ENCODE measurements at regions not wholly inside any gene's neighbourhood (a gene's known extent, or its start where the extent isn't known, plus 50 kb on each side); places are given as distances from the start of the nearest gene placed in this dataset.

- no peak for DNase-seq
- H3K9me3 ChIP-seq = no peaks in the 10 kb centered on the region
- TF ChIP-seq CTCF (IDR thresholded peaks at IDR 0.05) = no peak
- intact Hi-C loops (cut with DNase I) = no loop called here
- no peak for ATAC-seq
- H3K4me3 ChIP-seq = no peak overlapping the region
- no peaks in the 10 kb centered on the region for H3K36me3 ChIP-seq
- no peaks in the 10 kb centered on the region for H3K4me1 ChIP-seq
- no peaks in the 10 kb centered on the region for H3K27me3 ChIP-seq
- no peak overlapping the region for H3K27ac ChIP-seq
Observed at GRCh38 chr9:78962156-78962555, 609.6 kb upstream of the TLE4 start.

- Histone ChIP-seq H3K27ac (no peak overlapping the region), H3K36me3 (no peaks in the 10 kb centered on the region), H3K27me3 (no peaks in the 10 kb centered on the region), H3K9me3 (no peaks in the 10 kb centered on the region), H3K4me3 (no peak overlapping the region), H3K4me1 (no peaks in the 10 kb centered on the region)
- ATAC-seq (no peak), DNase-seq (no peak)
- intact Hi-C loops (cut with DNase I) = no loop called here
- no peak for TF ChIP-seq CTCF (IDR thresholded peaks at IDR 0.05)
Observed at GRCh38 chr9:78963911-78964310, 607.9 kb upstream of the TLE4 start.

GRCh38 chr9:78967596-78968217, 604.1 kb upstream of the TLE4 start:
- no peaks in the 10 kb centered on the region for H3K27me3 ChIP-seq
- no peaks in the 10 kb centered on the region for H3K9me3 ChIP-seq
- H3K27ac ChIP-seq = no peak overlapping the region
- H3K4me3 ChIP-seq = no peak overlapping the region
- TF ChIP-seq CTCF (IDR thresholded peaks at IDR 0.05) = no peak
- no peak for DNase-seq
- ATAC-seq = no peak
- intact Hi-C loops (cut with DNase I) = no loop called here
- no peaks in the 10 kb centered on the region for H3K36me3 ChIP-seq
- no peaks in the 10 kb centered on the region for H3K4me1 ChIP-seq

- H3K27ac ChIP-seq = no peak overlapping the region
- no peak for TF ChIP-seq CTCF (IDR thresholded peaks at IDR 0.05)
- no peak for DNase-seq
- no peak overlapping the region for H3K4me3 ChIP-seq
- no peaks in the 10 kb centered on the region for H3K9me3 ChIP-seq
- no peaks in the 10 kb centered on the region for H3K4me1 ChIP-seq
- no peaks in the 10 kb centered on the region for H3K27me3 ChIP-seq
- intact Hi-C loops (cut with DNase I) = no loop called here
- ATAC-seq = no peak
- H3K36me3 ChIP-seq = no peaks in the 10 kb centered on the region
Observed at GRCh38 chr9:78970375-78970774, 601.4 kb upstream of the TLE4 start.

- ATAC-seq = no peak
- Histone ChIP-seq H3K4me3 (no peak overlapping the region), H3K36me3 (no peaks in the 10 kb centered on the region), H3K27me3 (no peaks in the 10 kb centered on the region), H3K27ac (no peak overlapping the region), H3K9me3 (no peaks in the 10 kb centered on the region), H3K4me1 (no peaks in the 10 kb centered on the region)
- TF ChIP-seq CTCF (IDR thresholded peaks at IDR 0.05) = no peak
- intact Hi-C loops (cut with DNase I) = no loop called here
- no peak for DNase-seq
Observed at GRCh38 chr9:78971540-78971939, 600.2 kb upstream of the TLE4 start.

Measured in upper lobe of right lung (tissue), 1 donor.